ENCODE measurements at regions not wholly inside any gene's neighbourhood (a gene's known extent, or its start where the extent isn't known, plus 50 kb on each side); places are given as distances from the start of the nearest gene placed in this dataset.

GRCh38 chr4:14023036-14023435, 395.5 kb upstream of the BOD1L1 start:
- H3K4me1 ChIP-seq = peaks cover 0 to 8% (median 0%) of the 10 kb centered on the region in 10 experiments; a peak in 5 of 20 replicates
- H3K4me2 ChIP-seq = no peak overlapping the region
- H3K9me3 ChIP-seq (replicated peaks in 1 of 11) = no peaks in the 10 kb centered on the region
- no peak overlapping the region for H3K9ac ChIP-seq
- H3K4me3 ChIP-seq = no peak overlapping the region
- no peak overlapping the region for H3K27ac ChIP-seq
- no peaks in the 10 kb centered on the region for H3K27me3 ChIP-seq
- no peaks in the 10 kb centered on the region for H4K20me1 ChIP-seq
- no peak for TF ChIP-seq Cebpa-rat (IDR thresholded peaks at IDR 0.05)
- no peaks in the 10 kb centered on the region for H3K36me3 ChIP-seq

GRCh38 chr4:14023896-14024295, 396.4 kb upstream of the BOD1L1 start:
- Histone ChIP-seq H3K9me3 (replicated peaks in 1 of 11) (no peaks in the 10 kb centered on the region), H3K36me3 (no peaks in the 10 kb centered on the region), H3K9ac (no peak overlapping the region), H3K27ac (no peak overlapping the region), H3K4me1 (peaks cover 0 to 6% (median 0%) of the 10 kb centered on the region in 10 experiments; a peak in 3 of 20 replicates), H3K4me2 (no peak overlapping the region), H3K4me3 (no peak overlapping the region), H3K27me3 (no peaks in the 10 kb centered on the region), H4K20me1 (no peaks in the 10 kb centered on the region)
- no peak for TF ChIP-seq Cebpa-rat (IDR thresholded peaks at IDR 0.05)

GRCh38 chr4:14025111-14025510, 397.6 kb upstream of the BOD1L1 start:
- H3K4me2 ChIP-seq = 0 out of 22 replicates have a peak overlapping the region, but pooled peaks of 1 of the 11 experiments have one; percentile 6
- no peak overlapping the region for H3K27ac ChIP-seq
- peaks cover 0 to 6% (median 0%) of the 10 kb centered on the region in 10 experiments; a peak in 2 of 20 replicates for H3K4me1 ChIP-seq
- H3K9ac ChIP-seq = no peak overlapping the region
- H3K4me3 ChIP-seq = no peak overlapping the region
- no peaks in the 10 kb centered on the region for H3K36me3 ChIP-seq
- TF ChIP-seq Cebpa-rat (IDR thresholded peaks at IDR 0.05) = no peak
- no peaks in the 10 kb centered on the region for H3K9me3 ChIP-seq (replicated peaks in 1 of 11)
- H4K20me1 ChIP-seq = no peaks in the 10 kb centered on the region
- H3K27me3 ChIP-seq = no peaks in the 10 kb centered on the region

- Histone ChIP-seq H3K4me2 (no peak overlapping the region), H3K27me3 (no peaks in the 10 kb centered on the region), H3K27ac (no peak overlapping the region), H3K36me3 (no peaks in the 10 kb centered on the region), H3K4me3 (no peak overlapping the region), H3K9me3 (replicated peaks in 1 of 11) (no peaks in the 10 kb centered on the region), H3K4me1 (peaks cover 0 to 6% (median 0%) of the 10 kb centered on the region in 10 experiments; a peak in 2 of 20 replicates), H4K20me1 (no peaks in the 10 kb centered on the region), H3K9ac (no peak overlapping the region)
- TF ChIP-seq Cebpa-rat (IDR thresholded peaks at IDR 0.05) = no peak
Observed at GRCh38 chr4:14025891-14026290, 398.4 kb upstream of the BOD1L1 start.

- Histone ChIP-seq H3K4me2 (no peak overlapping the region), H3K9ac (no peak overlapping the region), H3K27ac (no peak overlapping the region), H3K36me3 (no peaks in the 10 kb centered on the region), H4K20me1 (no peaks in the 10 kb centered on the region), H3K4me3 (no peak overlapping the region), H3K4me1 (peaks cover 0 to 6% (median 0%) of the 10 kb centered on the region in 10 experiments; a peak in 2 of 20 replicates), H3K27me3 (no peaks in the 10 kb centered on the region), H3K9me3 (replicated peaks in 1 of 11) (no peaks in the 10 kb centered on the region)
- no peak for TF ChIP-seq Cebpa-rat (IDR thresholded peaks at IDR 0.05)
Observed at GRCh38 chr4:14028862-14029261, 401.3 kb upstream of the BOD1L1 start.

GRCh38 chr4:14035076-14035475, 407.6 kb upstream of the BOD1L1 start:
- Histone ChIP-seq H4K20me1 (no peaks in the 10 kb centered on the region), H3K27me3 (no peaks in the 10 kb centered on the region), H3K4me1 (0 out of 20 replicates have a peak, but pooled peaks cover 0 to 3% (median 0%) of the 10 kb centered on the region in 10 experiments), H3K9ac (no peak overlapping the region), H3K9me3 (replicated peaks in 1 of 11) (no peaks in the 10 kb centered on the region), H3K27ac (no peak overlapping the region), H3K4me3 (no peak overlapping the region), H3K36me3 (no peaks in the 10 kb centered on the region), H3K4me2 (peak overlapping the region in 1 of 11 experiments; percentile 1; a peak in 1 of 22 replicates)
- no peak for TF ChIP-seq Cebpa-rat (IDR thresholded peaks at IDR 0.05)

GRCh38 chr4:14043203-14043602, 415.7 kb upstream of the BOD1L1 start:
- H3K27ac ChIP-seq = no peak overlapping the region
- no peaks in the 10 kb centered on the region for H3K4me1 ChIP-seq
- no peak overlapping the region for H3K9ac ChIP-seq
- no peaks in the 10 kb centered on the region for H3K36me3 ChIP-seq
- H3K27me3 ChIP-seq = no peaks in the 10 kb centered on the region
- no peak overlapping the region for H3K4me3 ChIP-seq
- H3K4me2 ChIP-seq = no peak overlapping the region
- no peaks in the 10 kb centered on the region for H4K20me1 ChIP-seq
- no peak for TF ChIP-seq Cebpa-rat (IDR thresholded peaks at IDR 0.05)
- no peaks in the 10 kb centered on the region for H3K9me3 ChIP-seq (replicated peaks in 1 of 11)

GRCh38 chr4:14046642-14047041, 419.1 kb upstream of the BOD1L1 start:
- Histone ChIP-seq H3K4me2 (no peak overlapping the region), H3K9ac (no peak overlapping the region), H3K27me3 (no peaks in the 10 kb centered on the region), H3K4me3 (no peak overlapping the region), H3K9me3 (replicated peaks in 1 of 11) (no peaks in the 10 kb centered on the region), H4K20me1 (no peaks in the 10 kb centered on the region), H3K4me1 (no peaks in the 10 kb centered on the region), H3K27ac (no peak overlapping the region), H3K36me3 (no peaks in the 10 kb centered on the region)
- TF ChIP-seq Cebpa-rat (IDR thresholded peaks at IDR 0.05) = no peak

- Histone ChIP-seq H3K4me3 (no peak overlapping the region), H3K4me1 (no peaks in the 10 kb centered on the region), H3K36me3 (no peaks in the 10 kb centered on the region), H3K27ac (no peak overlapping the region), H3K9me3 (replicated peaks in 1 of 11) (no peaks in the 10 kb centered on the region), H3K4me2 (no peak overlapping the region), H3K27me3 (no peaks in the 10 kb centered on the region), H3K9ac (no peak overlapping the region), H4K20me1 (no peaks in the 10 kb centered on the region)
- TF ChIP-seq Cebpa-rat (IDR thresholded peaks at IDR 0.05) = no peak
Observed at GRCh38 chr4:14047840-14048239, 420.3 kb upstream of the BOD1L1 start.

GRCh38 chr4:14049946-14050345, 422.4 kb upstream of the BOD1L1 start:
- H4K20me1 ChIP-seq = no peaks in the 10 kb centered on the region
- H3K4me1 ChIP-seq = no peaks in the 10 kb centered on the region
- no peak overlapping the region for H3K4me3 ChIP-seq
- no peak overlapping the region for H3K4me2 ChIP-seq
- no peaks in the 10 kb centered on the region for H3K27me3 ChIP-seq
- H3K9me3 ChIP-seq (replicated peaks in 1 of 11) = no peaks in the 10 kb centered on the region
- no peak overlapping the region for H3K9ac ChIP-seq
- no peaks in the 10 kb centered on the region for H3K36me3 ChIP-seq
- no peak for TF ChIP-seq Cebpa-rat (IDR thresholded peaks at IDR 0.05)
- H3K27ac ChIP-seq = no peak overlapping the region

All from BLaER1 treated with 17β-estradiol and CSF1 and Interleukin-3, amounts not matched to agents 10 nM and 100 nM (cell line).